ENCODE measurements at regions not wholly inside any gene's neighbourhood (a gene's known extent, or its start where the extent isn't known, plus 50 kb on each side); places are given as distances from the start of the nearest gene placed in this dataset.

DNA sequence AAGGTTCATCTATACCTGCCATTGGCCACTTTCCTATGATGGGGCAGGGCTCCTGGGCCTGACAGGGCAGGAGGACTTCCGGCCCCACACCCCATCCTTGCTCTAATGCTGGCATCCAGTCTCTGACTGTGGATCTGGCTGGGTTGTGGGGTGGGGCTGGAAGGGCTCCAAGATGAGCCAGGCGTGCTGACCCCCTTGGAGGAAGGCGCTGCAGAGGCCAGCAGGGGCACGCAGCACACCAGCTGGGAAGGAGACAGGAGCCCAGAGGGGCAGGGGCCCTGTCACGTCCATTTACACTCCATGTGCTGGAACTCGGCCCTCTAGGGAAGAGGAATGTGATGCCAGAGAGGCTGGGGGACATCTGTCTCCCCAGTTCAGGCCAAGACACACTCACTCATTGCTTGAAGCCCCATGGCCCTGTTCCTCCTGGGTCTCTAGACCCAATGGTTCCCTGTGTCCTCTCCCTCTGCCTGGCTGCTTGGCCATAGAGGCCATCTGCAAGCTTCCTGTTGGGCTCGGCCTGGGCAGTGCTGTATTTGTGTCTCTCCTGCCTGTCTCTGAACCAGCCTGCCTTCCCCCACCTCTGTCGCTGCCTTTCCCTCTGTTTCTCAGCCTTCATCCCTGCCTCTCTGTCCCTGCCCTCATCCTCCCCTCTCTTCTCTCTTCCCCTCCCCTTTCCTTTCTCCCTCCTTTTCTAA lies 67.5 kb upstream of the NECTIN1 start:
- intact Hi-C loops (cut with micrococcal nuclease), result no loop called here

DNA sequence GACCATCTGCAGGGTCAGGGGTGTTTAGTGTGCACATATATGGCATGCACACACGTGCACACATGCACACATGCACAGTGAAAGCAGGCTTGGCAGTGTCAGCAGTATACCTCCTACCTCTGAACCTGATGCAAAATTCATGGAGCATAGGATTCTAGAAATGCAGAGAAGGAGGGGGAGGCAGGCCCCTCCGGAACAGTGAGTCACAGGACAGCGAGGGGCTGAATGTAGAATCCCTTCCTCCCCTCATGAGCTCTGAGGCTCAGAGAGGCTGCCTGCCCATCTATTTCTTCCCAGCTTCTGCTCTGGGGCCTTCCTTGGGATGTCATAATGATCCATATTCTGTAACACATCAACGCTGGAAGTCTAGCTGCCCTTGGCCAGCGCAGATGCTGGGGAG lies 66.7 kb upstream of the NECTIN1 start:
- DNase-seq (no peak), ATAC-seq (no peak)
- intact Hi-C loops (cut with micrococcal nuclease), result no loop called here

More for the DNA sequence above, 67.5 kb upstream of the NECTIN1 start:
- ATAC-seq, result no peak
- DNase-seq, result no peak

DNA sequence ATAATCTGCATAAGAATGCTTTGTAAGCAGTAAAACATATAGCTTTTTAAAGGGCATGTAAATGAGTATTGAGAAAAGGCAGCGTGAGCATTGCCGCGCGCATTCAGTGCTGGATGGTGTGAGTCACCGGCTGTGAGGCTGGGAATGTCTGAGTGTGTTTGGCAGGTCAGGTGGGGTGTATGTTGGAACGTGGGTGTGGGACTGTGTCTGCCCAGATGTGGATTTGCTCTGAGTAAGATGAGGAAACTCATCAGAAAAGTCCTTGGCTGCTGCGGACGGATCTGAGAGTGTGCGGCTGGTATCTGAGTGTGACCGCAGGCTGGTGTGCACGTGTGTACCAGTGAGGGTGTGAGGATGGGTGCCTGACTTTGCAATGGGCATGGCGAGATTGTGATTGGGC lies 66.2 kb upstream of the NECTIN1 start:
- ATAC-seq (no peak), DNase-seq (no peak)
- intact Hi-C loops (cut with micrococcal nuclease), result no loop called here

- no peak for DNase-seq
These were observed 65.8 kb upstream of the NECTIN1 start for GRCh38 chr11:119794756-119795155.

DNA sequence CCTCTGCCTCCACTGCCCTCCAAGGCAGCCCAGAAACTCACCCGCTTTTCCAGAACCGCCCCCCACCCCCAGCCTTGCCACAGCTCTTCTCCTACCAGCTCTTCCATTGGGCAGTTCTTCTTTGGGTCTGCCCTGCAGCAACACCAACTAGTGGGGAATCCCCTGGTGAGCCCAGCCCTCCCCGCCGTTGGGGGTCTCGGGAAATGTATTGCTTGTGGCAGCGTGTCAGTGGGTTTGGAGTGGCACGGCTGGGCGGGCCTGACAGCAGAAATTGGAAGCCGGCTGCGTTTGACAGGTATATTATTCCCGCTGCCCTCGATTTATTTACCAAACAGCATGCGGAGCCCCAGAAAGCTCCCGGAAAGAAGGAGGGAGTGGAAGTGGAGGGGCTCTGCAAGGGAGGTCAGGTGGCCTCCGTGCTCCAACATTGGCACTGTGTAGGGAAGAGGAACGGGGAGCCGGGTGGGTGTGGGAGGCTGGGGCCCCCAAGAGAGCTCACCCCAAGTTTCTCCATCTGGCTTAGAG lies 65.2 kb upstream of the NECTIN1 start:
- intact Hi-C loops (cut with micrococcal nuclease), result no loop called here
- no peak for DNase-seq
- ATAC-seq, result no peak

More at GRCh38 chr11:119794756-119795155, 65.8 kb upstream of the NECTIN1 start:
- ATAC-seq, result peak; percentile 75
- intact Hi-C loops (cut with micrococcal nuclease), result no loop called here

GRCh38 chr11:119793335-119793984 lies 64.5 kb upstream of the NECTIN1 start:
- intact Hi-C loops (cut with micrococcal nuclease), result no loop called here
- DNase-seq (no peak), ATAC-seq (no peak)

GRCh38 chr11:119791701-119792151 lies 62.7 kb upstream of the NECTIN1 start:
- no peak for ATAC-seq
- intact Hi-C loops (cut with micrococcal nuclease), result no loop called here
- DNase-seq, result no peak

DNA sequence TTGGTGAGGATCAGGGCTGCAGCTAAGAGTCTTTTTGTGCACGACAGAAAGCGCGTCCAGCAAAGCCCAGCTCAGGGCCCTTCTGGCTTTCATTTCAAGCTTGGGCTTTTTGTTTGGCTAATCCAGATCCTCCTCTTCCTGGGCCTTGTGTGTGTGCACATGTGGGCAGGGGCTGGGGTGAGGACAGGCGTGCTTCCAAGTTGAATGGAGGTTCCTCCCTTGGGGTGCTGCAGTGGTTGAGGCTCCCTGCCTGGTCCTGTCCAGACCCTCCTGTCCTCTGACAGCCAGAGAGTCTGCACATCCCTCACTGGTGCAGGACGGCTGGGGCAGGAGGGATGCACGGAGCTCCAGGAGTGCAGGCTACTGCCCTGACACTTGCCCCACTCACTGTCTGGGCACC lies 62.0 kb upstream of the NECTIN1 start:
- no peak for ATAC-seq
- DNase-seq, result no peak
- intact Hi-C loops (cut with micrococcal nuclease), result no loop called here

DNA sequence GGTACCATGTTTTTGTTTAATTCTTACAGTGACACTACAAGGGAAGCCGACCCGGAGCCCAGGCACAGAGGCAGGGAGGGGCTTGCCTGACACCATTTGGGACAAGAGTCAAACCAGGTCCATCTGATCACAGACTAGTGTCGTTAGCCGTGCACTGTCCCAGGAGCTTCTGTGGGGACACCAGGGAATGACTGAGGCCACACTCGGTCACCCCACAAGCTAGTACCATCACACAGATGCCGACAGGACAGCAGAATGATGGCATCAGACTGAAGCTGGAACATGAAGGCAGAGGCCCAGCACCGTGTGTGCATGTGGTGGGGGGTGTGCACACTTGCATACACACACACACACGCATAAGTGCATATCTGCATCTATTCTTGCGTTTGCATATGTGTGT lies 61.5 kb upstream of the NECTIN1 start:
- DNase-seq, result no peak
- no peak for ATAC-seq
- intact Hi-C loops (cut with micrococcal nuclease), result no loop called here

GRCh38 chr11:119789766-119790407 lies 60.9 kb upstream of the NECTIN1 start:
- intact Hi-C loops (cut with micrococcal nuclease), result no loop called here
- DNase-seq, result no peak
- no peak for ATAC-seq

DNA sequence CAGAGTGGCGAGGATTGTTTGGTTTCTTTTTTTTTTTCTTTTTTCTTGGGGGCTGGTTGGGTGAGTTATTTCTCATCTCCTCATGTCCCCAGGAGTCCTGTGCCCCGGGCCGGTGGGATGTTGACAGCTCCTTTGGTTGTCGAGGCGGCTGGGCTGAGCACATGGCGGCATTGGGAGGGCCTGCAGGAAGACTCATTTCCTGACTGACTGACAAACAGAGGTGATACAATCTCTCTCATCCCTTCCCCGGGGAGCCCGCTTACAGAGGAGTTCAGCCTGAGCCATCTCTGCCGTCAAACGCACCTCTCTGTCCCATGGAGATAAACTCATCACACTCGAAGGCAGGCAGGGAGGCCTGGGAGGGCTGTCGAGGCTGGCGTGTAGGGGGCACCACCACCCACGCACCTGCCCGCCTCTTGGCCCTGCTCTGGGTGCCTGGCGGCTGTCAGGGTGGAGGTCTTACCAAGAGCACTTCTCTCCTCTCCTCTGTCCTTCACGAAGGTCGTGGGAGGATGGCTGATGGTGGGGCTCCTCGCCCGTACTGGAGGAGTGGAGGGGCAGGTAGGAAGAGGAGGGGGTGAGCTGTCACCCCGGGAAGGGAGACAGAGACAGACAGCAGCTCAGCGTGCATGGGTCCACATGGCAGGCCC lies 60.0 kb upstream of the NECTIN1 start:
- ATAC-seq (no peak), DNase-seq (no peak)
- intact Hi-C loops (cut with micrococcal nuclease), result no loop called here

- ATAC-seq, result no peak
- intact Hi-C loops (cut with micrococcal nuclease), result no loop called here
- no peak for DNase-seq
These were observed 59.3 kb upstream of the NECTIN1 start for GRCh38 chr11:119788096-119788883.

GRCh38 chr11:119787074-119787461 lies 58.1 kb upstream of the NECTIN1 start:
- DNase-seq, result no peak
- no peak for ATAC-seq
- intact Hi-C loops (cut with micrococcal nuclease), result no loop called here

DNA sequence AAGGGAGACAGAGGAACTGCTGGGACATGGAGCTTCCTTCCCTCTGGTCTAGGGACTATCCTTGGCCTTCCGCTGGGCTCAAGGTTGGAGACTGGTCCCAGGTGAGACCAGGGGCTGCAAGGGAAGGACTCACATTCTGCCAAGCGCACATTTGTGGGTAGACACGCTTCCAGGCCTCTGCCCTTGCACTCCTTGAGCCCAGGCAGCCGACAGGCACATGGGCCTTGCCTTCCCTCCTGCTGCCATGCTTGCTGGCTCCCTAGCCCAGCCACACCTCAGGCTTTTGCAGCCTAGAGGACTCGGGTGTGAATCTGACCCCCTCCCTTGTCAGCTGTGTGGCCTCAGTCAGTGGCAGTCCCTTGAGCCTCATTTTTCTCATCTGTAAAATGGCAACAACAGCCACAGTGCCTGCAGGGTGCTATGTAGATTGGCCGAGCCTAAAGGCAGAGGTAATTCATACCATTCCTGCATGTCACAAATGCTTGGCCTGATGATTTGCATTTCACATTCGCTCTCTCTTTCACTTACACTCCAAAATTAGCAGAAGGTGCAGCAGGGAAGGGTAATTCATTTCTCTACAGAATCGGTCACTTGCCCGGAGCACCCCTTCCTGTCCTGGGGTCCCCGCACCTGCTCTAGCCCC lies 57.6 kb upstream of the NECTIN1 start:
- intact Hi-C loops (cut with micrococcal nuclease), result no loop called here
- DNase-seq (no peak), ATAC-seq (no peak)

GRCh38 chr11:119785131-119785530 lies 56.1 kb upstream of the NECTIN1 start:
- intact Hi-C loops (cut with micrococcal nuclease), result no loop called here

GRCh38 chr11:119784421-119784820 lies 55.4 kb upstream of the NECTIN1 start:
- no peak for DNase-seq
- no peak for ATAC-seq
- intact Hi-C loops (cut with micrococcal nuclease), result no loop called here

More at GRCh38 chr11:119785131-119785530, 56.1 kb upstream of the NECTIN1 start:
- no peak for DNase-seq
- ATAC-seq, result no peak

DNA sequence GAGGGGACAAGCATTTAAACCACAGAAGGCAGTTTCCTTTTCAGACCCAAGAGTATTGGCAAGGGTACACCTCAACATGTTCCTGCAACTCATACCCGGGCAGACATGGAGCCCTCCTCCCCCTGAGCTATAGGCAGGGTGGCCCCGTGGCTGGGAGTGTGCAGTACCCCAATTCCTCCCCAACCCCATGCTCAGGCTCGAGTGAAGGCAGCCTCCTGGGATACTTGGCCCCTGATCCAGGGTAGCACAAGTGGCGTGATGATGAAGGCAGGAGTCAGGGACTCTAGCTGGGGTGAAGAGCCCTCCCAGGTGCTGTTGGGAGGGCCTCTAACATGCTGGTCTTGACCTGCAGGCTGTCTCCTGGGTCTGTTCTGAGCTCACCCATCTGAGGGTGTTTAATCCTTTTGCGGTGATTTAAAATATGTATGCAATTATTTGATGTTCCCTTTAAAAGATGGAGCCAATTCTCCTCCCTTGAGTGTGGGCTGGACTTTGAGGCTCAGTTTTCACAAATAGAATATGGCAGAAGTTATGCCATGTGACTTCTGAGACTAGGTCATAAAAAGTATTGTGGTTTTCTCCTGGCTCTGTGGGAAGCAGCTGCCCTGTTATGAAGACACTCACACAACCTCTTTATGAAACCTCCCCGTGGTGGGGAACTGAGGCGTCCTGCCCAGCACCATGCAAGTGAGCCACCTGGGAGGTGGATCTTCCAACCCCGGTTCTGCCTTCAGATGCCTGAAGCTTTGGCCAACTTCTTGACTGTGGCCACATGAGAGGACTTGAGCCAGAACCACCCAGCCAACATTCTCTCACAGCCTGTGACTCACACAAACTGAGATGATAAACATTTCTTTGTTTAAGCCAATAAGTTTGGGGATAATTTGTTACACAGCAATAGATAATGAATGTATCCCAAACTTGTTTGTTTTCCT lies 54.7 kb upstream of the NECTIN1 start:
- intact Hi-C loops (cut with micrococcal nuclease), result no loop called here
- DNase-seq, result no peak
- ATAC-seq, result no peak

DNA sequence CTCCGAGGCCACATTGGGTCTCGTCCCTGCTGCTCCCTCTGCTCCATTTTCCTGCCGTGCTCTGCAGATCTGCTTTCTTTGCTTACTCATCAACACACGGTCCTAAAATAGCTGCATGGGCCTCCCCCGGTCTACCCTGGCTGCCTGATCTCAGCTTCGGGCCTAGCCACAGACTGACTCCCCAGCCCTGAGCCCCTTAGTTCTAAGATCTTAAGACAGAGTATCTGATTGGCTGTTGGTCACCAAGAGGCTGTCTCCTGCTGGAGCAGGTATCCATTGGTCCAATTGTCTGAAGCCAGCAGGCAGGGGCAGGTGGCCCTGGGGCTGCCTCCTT lies 53.7 kb upstream of the NECTIN1 start:
- DNase-seq (no peak), ATAC-seq (peak; percentile 19)
- intact Hi-C loops (cut with micrococcal nuclease), result no loop called here

Data from left ventricle myocardium superior (tissue), 1 donor.